ENCODE measurements at regions not wholly inside any gene's neighbourhood (a gene's known extent, or its start where the extent isn't known, plus 50 kb on each side); places are given as distances from the start of the nearest gene placed in this dataset.

GRCh38 chr4:155012469-155012868 lies 196.0 kb upstream of the NPY2R start:
- FAIRE-seq = no peak
- Histone ChIP-seq H3K27me3 (no peaks in the 10 kb centered on the region), H3K27ac (no peak overlapping the region), H3K4me3 (no peak overlapping the region), H3K9me3 (no peaks in the 10 kb centered on the region), H3K4me1 (no peaks in the 10 kb centered on the region), H3K36me3 (no peaks in the 10 kb centered on the region)
- no peak for DNase-seq
- intact Hi-C loops (cut with DNase I) = no loop called here
- no peak for ATAC-seq
- no peak for TF ChIP-seq CTCF (IDR thresholded peaks at IDR 0.05)
- 68 to 77% methylated on average over 1 of the region's 1 CpG for WGBS, 2 donors

DNA sequence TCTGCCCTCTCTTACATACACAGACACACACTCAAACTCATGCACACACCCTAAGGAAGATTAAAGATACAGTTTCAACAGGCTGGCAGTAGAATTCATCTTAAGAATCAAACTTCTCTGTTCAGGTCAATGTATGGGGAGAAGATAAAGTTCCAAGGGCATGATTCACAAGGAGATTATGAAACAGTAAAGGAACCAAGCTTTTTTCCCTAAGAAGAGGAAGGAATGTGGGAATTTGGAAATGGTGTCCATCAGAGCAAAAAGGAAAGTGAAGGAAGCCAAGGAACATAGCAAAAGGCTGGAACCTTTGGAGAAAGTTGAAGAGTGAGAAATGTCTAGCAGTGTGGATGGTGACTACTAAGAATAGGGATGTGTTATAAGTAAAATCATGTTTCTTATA lies 191.0 kb upstream of the NPY2R start:
- no peaks in the 10 kb centered on the region for H3K9me3 ChIP-seq
- no peak for FAIRE-seq
- no peaks in the 10 kb centered on the region for H3K27me3 ChIP-seq
- no peak for DNase-seq
- H3K4me1 ChIP-seq = no peaks in the 10 kb centered on the region
- no peaks in the 10 kb centered on the region for H3K36me3 ChIP-seq
- intact Hi-C loops (cut with DNase I) = no loop called here
- no peak for TF ChIP-seq CTCF (IDR thresholded peaks at IDR 0.05)
- no peak overlapping the region for H3K4me3 ChIP-seq
- no peak overlapping the region for H3K27ac ChIP-seq
- ATAC-seq = no peak

- intact Hi-C loops (cut with DNase I) = no loop called here
- no peak for FAIRE-seq
Observed at GRCh38 chr4:155025762-155026457, 182.5 kb upstream of the NPY2R start.

GRCh38 chr4:155026715-155027114 lies 181.7 kb upstream of the NPY2R start:
- Histone ChIP-seq H3K27ac (no peak overlapping the region), H3K36me3 (no peaks in the 10 kb centered on the region), H3K4me1 (no peaks in the 10 kb centered on the region), H3K9me3 (no peaks in the 10 kb centered on the region), H3K4me3 (no peak overlapping the region), H3K27me3 (no peaks in the 10 kb centered on the region)
- ATAC-seq = no peak
- no peak for TF ChIP-seq CTCF (IDR thresholded peaks at IDR 0.05)
- 69 to 72% methylated on average over 6 of the region's 6 CpGs for WGBS, 2 donors
- intact Hi-C loops (cut with DNase I) = no loop called here
- FAIRE-seq = no peak
- DNase-seq = no peak

More at GRCh38 chr4:155025762-155026457, 182.5 kb upstream of the NPY2R start:
- H3K36me3 ChIP-seq = no peaks in the 10 kb centered on the region
- 23 to 26% methylated on average over 10 of the region's 10 CpGs for WGBS, 2 donors
- no peaks in the 10 kb centered on the region for H3K4me1 ChIP-seq
- no peak overlapping the region for H3K27ac ChIP-seq
- H3K27me3 ChIP-seq = no peaks in the 10 kb centered on the region
- DNase-seq (peak in 4 of 6 donors; percentile 34 to 78 (median 55)), ATAC-seq (peak; percentile 50 to 95 (median 89))
- TF ChIP-seq CTCF (IDR thresholded peaks at IDR 0.05) = peak in 3 of 4 donors; percentile 32 to 57 (median 50)
- H3K4me3 ChIP-seq = no peak overlapping the region
- H3K9me3 ChIP-seq = no peaks in the 10 kb centered on the region

- intact Hi-C loops (cut with DNase I) = no loop called here
- no peaks in the 10 kb centered on the region for H3K9me3 ChIP-seq
- H3K27me3 ChIP-seq = no peaks in the 10 kb centered on the region
- no peak overlapping the region for H3K4me3 ChIP-seq
- ATAC-seq (no peak), FAIRE-seq (no peak), DNase-seq (no peak)
- no peaks in the 10 kb centered on the region for H3K4me1 ChIP-seq
- WGBS, 2 donors = 76 to 82% methylated on average over 5 of the region's 5 CpGs
- no peak overlapping the region for H3K27ac ChIP-seq
- no peaks in the 10 kb centered on the region for H3K36me3 ChIP-seq
- no peak for TF ChIP-seq CTCF (IDR thresholded peaks at IDR 0.05)
Observed at GRCh38 chr4:155032521-155033229, 175.8 kb upstream of the NPY2R start.

Measured in pancreas (tissue), 10 donors.